ENCODE measurements at regions not wholly inside any gene's neighbourhood (a gene's known extent, or its start where the extent isn't known, plus 50 kb on each side); places are given as distances from the start of the nearest gene placed in this dataset.
"Not testable (repeated sequence)": the region's sequence is repeated elsewhere in the genome, so short reads cannot be mapped to it uniquely, and the experiment has no call there.

DNA sequence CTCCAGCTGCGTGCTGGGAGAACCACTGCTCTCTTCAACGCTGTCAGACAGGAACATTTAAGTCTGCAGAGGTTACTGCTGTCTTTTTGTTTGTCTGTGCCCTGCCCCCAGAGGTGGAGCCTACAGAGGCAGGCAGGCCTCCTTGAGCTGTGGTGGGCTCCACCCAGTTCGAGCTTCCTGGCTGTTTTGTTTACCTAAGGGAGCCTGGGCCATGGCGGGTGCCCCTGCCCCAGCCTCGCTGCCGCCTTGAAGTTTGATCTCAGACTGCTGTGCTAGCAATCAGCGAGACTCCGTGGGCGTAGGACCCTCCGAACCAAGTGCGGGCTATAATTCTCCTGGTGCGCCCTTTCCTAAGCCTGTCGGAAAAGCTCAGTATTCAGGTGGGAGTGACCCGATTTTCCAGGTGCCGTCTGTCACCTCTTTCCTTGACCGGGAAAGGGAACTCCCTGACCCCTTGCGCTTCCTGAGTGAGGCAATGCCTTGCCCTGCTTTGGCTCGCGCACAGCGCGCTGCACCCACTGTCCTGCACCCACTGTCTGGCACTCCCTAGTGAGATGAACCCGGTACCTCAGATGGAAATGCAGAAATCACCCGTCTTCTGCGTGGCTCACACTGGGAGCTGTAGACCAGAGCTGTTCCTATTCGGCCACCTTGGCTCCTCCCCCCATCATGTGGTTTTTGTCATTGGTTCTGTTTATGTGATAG is 130.0 kb downstream of the LEPR start:
- H3K4me2 ChIP-seq (ENCODE audit: low read length); DNase-seq (ENCODE audit: low spot score); intact Hi-C loops (cut with micrococcal nuclease; ENCODE audit: unreplicated experiment); H3K27ac ChIP-seq (ENCODE audit: low read depth, low read length, poor library complexity, severe bottlenecking); H3K9me3 ChIP-seq (ENCODE audit: low read length); H3K9me2 ChIP-seq (ENCODE audit: insufficient read depth, low read length); H3K79me2 ChIP-seq (ENCODE audit: insufficient read depth, low read depth, low read length); H3K4me1 ChIP-seq (ENCODE audit: insufficient read depth, low read length, poor library complexity, severe bottlenecking); H3K4me3 ChIP-seq (ENCODE audit: low read depth, low read length, poor library complexity, severe bottlenecking); H4K20me1 ChIP-seq (ENCODE audit: insufficient read depth, low read length); H3K36me3 ChIP-seq (ENCODE audit: insufficient read depth, low read length); CTCF ChIA-PET (ENCODE audit: unreplicated experiment); BruUV-seq (replicated peaks); H2AFZ ChIP-seq (ENCODE audit: low read length); POLR2A ChIA-PET: not testable (repeated sequence)

DNA sequence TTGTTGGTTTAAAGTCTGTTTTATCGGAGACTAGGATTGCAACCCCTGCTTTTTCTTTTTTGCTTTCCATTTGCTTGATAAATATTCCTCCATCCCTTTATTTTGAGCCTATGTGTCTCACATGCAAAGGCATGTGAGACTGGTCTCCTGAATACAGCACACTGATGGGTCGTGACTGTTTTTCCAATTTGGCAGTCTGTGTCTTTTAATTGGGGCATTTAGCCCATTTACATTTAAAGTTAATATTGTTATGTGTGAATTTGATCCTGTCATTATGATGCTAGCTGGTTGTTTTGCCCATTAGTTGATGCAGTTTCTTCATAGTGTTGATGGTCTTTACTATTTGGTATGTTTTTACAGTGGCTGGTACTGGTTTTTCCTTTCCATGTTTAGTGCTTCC is 132.0 kb downstream of the LEPR start:
- H3K36me3 ChIP-seq (ENCODE audit: insufficient read depth, low read length); H3K9me3 ChIP-seq (ENCODE audit: low read length); intact Hi-C loops (cut with micrococcal nuclease; ENCODE audit: unreplicated experiment); H3K4me3 ChIP-seq (ENCODE audit: low read depth, low read length, poor library complexity, severe bottlenecking); H2AFZ ChIP-seq (ENCODE audit: low read length); DNase-seq (ENCODE audit: low spot score); H3K4me2 ChIP-seq (ENCODE audit: low read length); H3K4me1 ChIP-seq (ENCODE audit: insufficient read depth, low read length, poor library complexity, severe bottlenecking); H4K20me1 ChIP-seq (ENCODE audit: insufficient read depth, low read length); POLR2A ChIA-PET; BruUV-seq (replicated peaks); H3K27ac ChIP-seq (ENCODE audit: low read depth, low read length, poor library complexity, severe bottlenecking); CTCF ChIA-PET (ENCODE audit: unreplicated experiment); H3K9me2 ChIP-seq (ENCODE audit: insufficient read depth, low read length); H3K79me2 ChIP-seq (ENCODE audit: insufficient read depth, low read depth, low read length): not testable (repeated sequence)

DNA sequence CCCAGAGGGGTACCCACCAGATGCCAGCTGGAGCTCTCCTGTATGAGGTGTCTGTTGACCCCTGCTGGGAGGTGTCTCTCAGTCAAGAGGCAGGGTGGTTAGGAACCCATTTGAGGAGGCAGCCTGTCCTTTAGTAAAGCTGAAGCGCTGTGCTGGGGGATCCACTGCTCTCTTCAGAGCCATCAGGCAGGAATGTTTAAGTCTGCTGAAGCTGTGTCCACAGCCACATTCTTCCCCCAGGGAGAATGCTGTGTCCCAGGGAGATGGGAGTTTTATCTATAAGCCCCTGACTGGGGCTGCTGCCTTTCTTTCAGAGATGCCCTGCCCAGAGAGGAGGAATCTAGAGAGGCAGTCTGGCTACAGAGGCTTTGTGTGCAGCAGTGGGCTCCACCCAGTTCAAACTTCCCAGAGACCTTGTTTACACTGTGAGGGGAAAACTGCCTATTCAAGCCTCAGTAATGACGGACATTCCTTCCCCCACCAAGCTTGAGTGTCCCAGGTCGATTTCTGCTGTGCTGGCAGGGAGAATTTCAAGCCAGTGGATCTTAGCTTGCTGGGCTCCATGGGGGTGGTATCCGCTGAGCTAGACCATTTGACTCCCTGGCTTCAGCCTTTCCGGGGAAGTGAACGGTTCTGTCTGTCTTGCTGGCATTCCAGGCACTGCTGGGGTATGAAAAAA is 133.8 kb downstream of the LEPR start:
- DNase-seq (ENCODE audit: low spot score); H2AFZ ChIP-seq (ENCODE audit: low read length); H3K79me2 ChIP-seq (ENCODE audit: insufficient read depth, low read depth, low read length); CTCF ChIA-PET (ENCODE audit: unreplicated experiment); H3K36me3 ChIP-seq (ENCODE audit: insufficient read depth, low read length); H3K4me2 ChIP-seq (ENCODE audit: low read length); POLR2A ChIA-PET; H4K20me1 ChIP-seq (ENCODE audit: insufficient read depth, low read length); BruUV-seq (replicated peaks); H3K9me3 ChIP-seq (ENCODE audit: low read length); H3K27ac ChIP-seq (ENCODE audit: low read depth, low read length, poor library complexity, severe bottlenecking); H3K4me3 ChIP-seq (ENCODE audit: low read depth, low read length, poor library complexity, severe bottlenecking); intact Hi-C loops (cut with micrococcal nuclease; ENCODE audit: unreplicated experiment); H3K4me1 ChIP-seq (ENCODE audit: insufficient read depth, low read length, poor library complexity, severe bottlenecking); H3K9me2 ChIP-seq (ENCODE audit: insufficient read depth, low read length): not testable (repeated sequence)

DNA sequence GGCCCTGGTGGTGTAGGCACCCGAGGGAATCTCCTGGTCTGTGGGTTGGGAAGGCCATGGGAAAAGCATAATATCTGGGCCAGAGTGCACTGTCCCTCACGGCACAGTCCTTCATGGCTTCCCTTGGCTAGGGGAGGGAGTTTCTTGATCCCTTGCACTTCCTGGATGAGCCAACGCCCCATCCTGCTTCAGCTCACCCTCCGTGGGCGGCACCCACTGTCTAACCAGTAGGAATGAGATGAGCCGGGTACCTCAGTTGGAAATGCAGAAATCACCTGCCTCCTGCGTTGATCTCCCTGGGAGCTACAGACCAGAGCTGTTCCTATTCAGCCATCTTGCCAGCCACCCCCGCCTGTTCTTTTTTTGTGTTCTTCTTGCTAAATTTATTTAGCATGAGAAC is 134.4 kb downstream of the LEPR start:
- TF ChIP-seq EZH2phosphoT487 (IDR thresholded peaks at IDR 0.05; ENCODE audit: borderline replicate concordance, low read depth, low read length), result no peak
- TF ChIP-seq, protein P1, sequence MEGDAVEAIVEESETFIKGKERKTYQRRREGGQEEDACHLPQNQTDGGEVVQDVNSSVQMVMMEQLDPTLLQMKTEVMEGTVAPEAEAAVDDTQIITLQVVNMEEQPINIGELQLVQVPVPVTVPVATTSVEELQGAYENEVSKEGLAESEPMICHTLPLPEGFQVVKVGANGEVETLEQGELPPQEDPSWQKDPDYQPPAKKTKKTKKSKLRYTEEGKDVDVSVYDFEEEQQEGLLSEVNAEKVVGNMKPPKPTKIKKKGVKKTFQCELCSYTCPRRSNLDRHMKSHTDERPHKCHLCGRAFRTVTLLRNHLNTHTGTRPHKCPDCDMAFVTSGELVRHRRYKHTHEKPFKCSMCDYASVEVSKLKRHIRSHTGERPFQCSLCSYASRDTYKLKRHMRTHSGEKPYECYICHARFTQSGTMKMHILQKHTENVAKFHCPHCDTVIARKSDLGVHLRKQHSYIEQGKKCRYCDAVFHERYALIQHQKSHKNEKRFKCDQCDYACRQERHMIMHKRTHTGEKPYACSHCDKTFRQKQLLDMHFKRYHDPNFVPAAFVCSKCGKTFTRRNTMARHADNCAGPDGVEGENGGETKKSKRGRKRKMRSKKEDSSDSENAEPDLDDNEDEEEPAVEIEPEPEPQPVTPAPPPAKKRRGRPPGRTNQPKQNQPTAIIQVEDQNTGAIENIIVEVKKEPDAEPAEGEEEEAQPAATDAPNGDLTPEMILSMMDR (conservative IDR thresholded peaks at IDR 0.05; ENCODE audit: low read length), result no peak
- H3K27ac ChIP-seq (ENCODE audit: low read depth, low read length, poor library complexity, severe bottlenecking), result no peak overlapping the region
- no peaks in the 10 kb centered on the region for H3K9me2 ChIP-seq (ENCODE audit: insufficient read depth, low read length)
- ChIA-PET CTCF (ENCODE audit: unreplicated experiment) (no interaction called here), POLR2A (no interaction called here)
- no TSS peak for BruUV-seq (replicated peaks)
- H3K9me3 ChIP-seq (ENCODE audit: low read length), result no peaks in the 10 kb centered on the region
- H3K4me3 ChIP-seq (ENCODE audit: low read depth, low read length, poor library complexity, severe bottlenecking), result no peak overlapping the region
- no peaks in the 10 kb centered on the region for H3K36me3 ChIP-seq (ENCODE audit: insufficient read depth, low read length)
- DNase-seq (ENCODE audit: low spot score), result no peak
- H3K79me2 ChIP-seq (ENCODE audit: insufficient read depth, low read depth, low read length), result no peaks in the 10 kb centered on the region
- H3K4me2 ChIP-seq (ENCODE audit: low read length), result no peak overlapping the region
- H4K20me1 ChIP-seq (ENCODE audit: insufficient read depth, low read length), result no peaks in the 10 kb centered on the region
- H3K4me1 ChIP-seq (ENCODE audit: insufficient read depth, low read length, poor library complexity, severe bottlenecking), result no peaks in the 10 kb centered on the region
- intact Hi-C loops (cut with micrococcal nuclease; ENCODE audit: unreplicated experiment), result no loop called here
- no peak overlapping the region for H2AFZ ChIP-seq (ENCODE audit: low read length)
